Osteocyte (in vitro differentiated cells): ENCODE measurements at regions not wholly inside any gene's neighbourhood (a gene's known extent, or its start where the extent isn't known, plus 50 kb on each side); places are given as distances from the start of the nearest gene placed in this dataset.

Source experiments
- DNase-seq: peaks from one replicate; pipeline ENCODE4 v3.0.0; 2021; ENCODE audit warnings: mixed read lengths; ENCODE audit not compliant: unreplicated experiment; ENCODE audit errors: extremely low spot score
- H3K27ac Mint-ChIP-seq: one replicate; pipeline ENCODE4 v1.8.0; 2021; ENCODE audit warnings: mild to moderate bottlenecking, mixed read lengths; ENCODE audit not compliant: unreplicated experiment
- H3K27me3 Mint-ChIP-seq: one replicate; pipeline ENCODE4 v1.8.0; 2021; ENCODE audit warnings: mixed read lengths; ENCODE audit not compliant: unreplicated experiment
- H3K36me3 Mint-ChIP-seq: one replicate; pipeline ENCODE4 v1.8.0; 2021; ENCODE audit warnings: mixed read lengths; ENCODE audit not compliant: unreplicated experiment
- H3K4me1 Mint-ChIP-seq: one replicate; pipeline ENCODE4 v1.8.0; 2021; ENCODE audit warnings: mixed read lengths; ENCODE audit not compliant: unreplicated experiment
- H3K4me3 Mint-ChIP-seq: one replicate; pipeline ENCODE4 v1.8.0; 2021; ENCODE audit warnings: mild to moderate bottlenecking, moderate library complexity, mixed read lengths; ENCODE audit not compliant: unreplicated experiment
- H3K9me3 Mint-ChIP-seq: one replicate; pipeline ENCODE4 v1.8.0; 2021; ENCODE audit warnings: mixed read lengths; ENCODE audit not compliant: unreplicated experiment
- TF ChIP-seq, protein P1 (sequence below): fragments of 200-600 bp; sonication (generic); IDR thresholded peaks from 2 replicates; pipeline ENCODE4 v1.5.0; 2021; ENCODE audit warnings: antibody characterized with exemption, mild to moderate bottlenecking, moderate library complexity

DNA sequence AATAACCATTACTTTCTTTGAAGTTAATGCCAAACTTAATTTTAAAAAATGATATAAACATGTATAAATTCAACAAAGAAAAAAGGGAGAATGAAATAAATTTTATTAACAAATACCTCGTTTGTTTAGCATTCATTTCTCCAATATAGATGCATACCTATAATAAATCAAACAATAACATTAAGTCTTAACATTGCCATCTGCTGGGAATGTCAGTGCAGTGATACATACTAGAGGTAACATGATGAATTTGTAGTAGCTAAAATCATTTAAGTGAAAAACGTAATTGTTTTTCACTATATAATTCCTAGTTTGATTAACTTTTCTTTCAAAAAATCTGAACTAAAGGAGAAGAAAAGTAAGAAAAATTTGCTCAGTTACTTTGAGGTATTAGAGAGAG, 340.2 kb upstream of the CBLB start:
- H3K27ac Mint-ChIP-seq, result no peak overlapping the region
- TF ChIP-seq, protein P1, sequence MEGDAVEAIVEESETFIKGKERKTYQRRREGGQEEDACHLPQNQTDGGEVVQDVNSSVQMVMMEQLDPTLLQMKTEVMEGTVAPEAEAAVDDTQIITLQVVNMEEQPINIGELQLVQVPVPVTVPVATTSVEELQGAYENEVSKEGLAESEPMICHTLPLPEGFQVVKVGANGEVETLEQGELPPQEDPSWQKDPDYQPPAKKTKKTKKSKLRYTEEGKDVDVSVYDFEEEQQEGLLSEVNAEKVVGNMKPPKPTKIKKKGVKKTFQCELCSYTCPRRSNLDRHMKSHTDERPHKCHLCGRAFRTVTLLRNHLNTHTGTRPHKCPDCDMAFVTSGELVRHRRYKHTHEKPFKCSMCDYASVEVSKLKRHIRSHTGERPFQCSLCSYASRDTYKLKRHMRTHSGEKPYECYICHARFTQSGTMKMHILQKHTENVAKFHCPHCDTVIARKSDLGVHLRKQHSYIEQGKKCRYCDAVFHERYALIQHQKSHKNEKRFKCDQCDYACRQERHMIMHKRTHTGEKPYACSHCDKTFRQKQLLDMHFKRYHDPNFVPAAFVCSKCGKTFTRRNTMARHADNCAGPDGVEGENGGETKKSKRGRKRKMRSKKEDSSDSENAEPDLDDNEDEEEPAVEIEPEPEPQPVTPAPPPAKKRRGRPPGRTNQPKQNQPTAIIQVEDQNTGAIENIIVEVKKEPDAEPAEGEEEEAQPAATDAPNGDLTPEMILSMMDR, result peak; percentile 59
- no peaks in the 10 kb centered on the region for H3K27me3 Mint-ChIP-seq
- no peak overlapping the region for H3K4me3 Mint-ChIP-seq
- DNase-seq, result no peak
- peaks cover 6% of the 10 kb centered on the region for H3K9me3 Mint-ChIP-seq
- peaks cover 2% of the 10 kb centered on the region for H3K36me3 Mint-ChIP-seq
- H3K4me1 Mint-ChIP-seq, result peaks cover 14% of the 10 kb centered on the region

DNA sequence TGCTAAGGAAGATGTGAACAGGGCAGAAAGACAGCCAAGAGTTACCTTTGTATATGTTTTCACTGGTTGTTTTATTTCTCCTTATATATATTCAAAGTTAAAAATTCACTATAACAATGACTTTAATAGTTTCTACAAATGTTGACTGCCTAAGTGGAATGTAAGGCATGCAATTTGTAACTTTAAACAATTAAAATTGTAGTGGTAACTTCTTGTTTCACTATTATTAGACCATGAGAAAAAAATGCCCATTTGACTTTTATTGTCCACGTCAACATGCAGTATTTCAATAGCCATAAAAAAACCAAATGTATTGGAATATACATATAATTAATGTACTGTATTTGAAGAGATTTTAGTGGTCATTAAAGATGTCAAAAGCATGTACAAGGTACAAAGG, 340.7 kb upstream of the CBLB start:
- H3K4me1 Mint-ChIP-seq, result peaks cover 14% of the 10 kb centered on the region
- TF ChIP-seq, protein P1, result no peak
- H3K27ac Mint-ChIP-seq, result no peak overlapping the region

DNA sequence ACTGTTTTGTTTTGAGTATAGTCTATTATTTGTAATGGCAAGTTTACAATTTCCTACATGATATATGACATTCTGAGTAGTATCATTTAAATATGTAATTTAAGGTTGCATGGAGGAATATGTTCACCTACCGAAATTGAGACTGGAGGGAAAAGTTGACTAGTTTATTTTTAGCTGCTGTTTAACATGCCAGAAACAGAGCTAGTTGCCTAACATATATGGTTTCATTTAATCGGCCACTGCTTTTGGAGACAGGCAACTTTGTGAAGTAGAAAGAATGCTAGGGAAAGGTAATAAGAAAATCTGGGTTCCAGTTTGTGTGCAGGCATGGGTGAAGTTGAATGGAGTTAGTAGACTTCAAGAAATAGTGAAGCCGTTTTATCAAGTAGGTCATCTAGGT, 342.1 kb upstream of the CBLB start:
- Mint-ChIP-seq H3K27me3 (no peaks in the 10 kb centered on the region), H3K9me3 (peaks cover 10% of the 10 kb centered on the region), H3K4me1 (peaks cover 8% of the 10 kb centered on the region), H3K27ac (no peak overlapping the region), H3K36me3 (no peaks in the 10 kb centered on the region), H3K4me3 (no peak overlapping the region)
- TF ChIP-seq, protein P1, result no peak
- DNase-seq, result no peak

More for the DNA sequence above, 340.7 kb upstream of the CBLB start:
- no peaks in the 10 kb centered on the region for H3K27me3 Mint-ChIP-seq
- DNase-seq, result no peak
- peaks cover 3% of the 10 kb centered on the region for H3K9me3 Mint-ChIP-seq
- peaks cover 2% of the 10 kb centered on the region for H3K36me3 Mint-ChIP-seq
- H3K4me3 Mint-ChIP-seq, result no peak overlapping the region

DNA sequence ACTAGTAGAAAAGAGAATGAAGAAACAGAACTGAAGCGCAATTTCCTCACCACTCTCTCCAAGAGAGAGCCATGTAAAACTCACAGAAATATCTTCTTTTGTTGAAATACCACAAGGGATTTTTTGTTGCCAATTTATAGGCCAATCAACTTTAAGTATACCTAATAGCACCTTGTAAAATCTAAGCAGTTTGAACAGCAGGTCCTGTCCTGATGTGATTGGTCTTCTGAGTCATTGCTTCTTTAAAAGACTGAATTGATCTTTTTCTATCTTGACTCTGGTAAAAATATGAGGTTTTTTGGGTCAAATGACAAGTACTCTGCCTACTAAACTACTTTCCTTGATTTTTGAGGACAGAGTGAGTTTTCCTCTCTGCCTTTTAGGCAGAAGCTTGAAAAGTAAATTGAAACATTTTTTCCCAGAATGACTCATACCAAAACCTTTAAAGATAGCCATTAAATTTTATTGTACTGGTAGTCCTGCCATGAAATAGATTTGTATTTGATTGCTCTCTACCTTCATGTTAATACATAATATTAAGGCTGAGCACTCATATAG, 343.9 kb upstream of the CBLB start:
- no peak for DNase-seq
- TF ChIP-seq, protein P1, result no peak
- peaks cover 16% of the 10 kb centered on the region for H3K9me3 Mint-ChIP-seq

DNA sequence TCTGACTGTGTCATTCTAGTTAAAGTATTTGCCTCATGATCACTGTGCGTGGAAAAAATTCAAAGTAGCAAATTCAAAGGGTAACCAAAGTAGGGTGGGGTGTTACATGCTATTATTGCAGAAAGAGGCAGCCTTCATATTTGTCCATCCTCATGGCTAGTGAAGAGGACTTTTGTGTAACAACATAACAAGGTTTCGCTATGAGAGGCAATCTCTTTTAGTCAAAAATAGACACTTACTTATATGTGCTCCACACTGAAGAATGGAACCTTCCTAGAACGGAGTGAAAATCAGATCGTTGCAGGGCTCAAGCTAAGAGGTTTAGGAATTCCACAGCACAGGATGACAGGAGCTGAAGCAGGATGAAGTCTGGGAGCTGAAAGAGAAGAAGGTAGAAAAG, 345.1 kb upstream of the CBLB start:
- Mint-ChIP-seq H3K27ac (no peak overlapping the region), H3K9me3 (peaks cover 16% of the 10 kb centered on the region), H3K4me1 (no peaks in the 10 kb centered on the region), H3K4me3 (no peak overlapping the region), H3K36me3 (no peaks in the 10 kb centered on the region), H3K27me3 (no peaks in the 10 kb centered on the region)
- TF ChIP-seq, protein P1, result no peak
- DNase-seq, result no peak

More for the DNA sequence above, 343.9 kb upstream of the CBLB start:
- Mint-ChIP-seq H3K27ac (no peak overlapping the region), H3K4me1 (no peaks in the 10 kb centered on the region), H3K27me3 (no peaks in the 10 kb centered on the region), H3K36me3 (no peaks in the 10 kb centered on the region), H3K4me3 (no peak overlapping the region)
